K562 (cell line): ENCODE measurements at regions not wholly inside any gene's neighbourhood (a gene's known extent, or its start where the extent isn't known, plus 50 kb on each side); places are given as distances from the start of the nearest gene placed in this dataset.

ENCODE experiments used
- CEBPB ChIP-seq: fragments of 450-650 bp; IDR thresholded peaks from 2 replicates; pipeline ENCODE4 v1.6.1; 2016; ENCODE audit warnings: missing genetic modification characterization, missing compliant biosample characterization
- NR3C1 ChIP-seq: sonication (generic); formaldehyde crosslinking; IDR thresholded peaks from 2 replicates; pipeline ENCODE4 v1.8.1; 2022; ENCODE audit warnings: missing genetic modification reagents

DNA sequence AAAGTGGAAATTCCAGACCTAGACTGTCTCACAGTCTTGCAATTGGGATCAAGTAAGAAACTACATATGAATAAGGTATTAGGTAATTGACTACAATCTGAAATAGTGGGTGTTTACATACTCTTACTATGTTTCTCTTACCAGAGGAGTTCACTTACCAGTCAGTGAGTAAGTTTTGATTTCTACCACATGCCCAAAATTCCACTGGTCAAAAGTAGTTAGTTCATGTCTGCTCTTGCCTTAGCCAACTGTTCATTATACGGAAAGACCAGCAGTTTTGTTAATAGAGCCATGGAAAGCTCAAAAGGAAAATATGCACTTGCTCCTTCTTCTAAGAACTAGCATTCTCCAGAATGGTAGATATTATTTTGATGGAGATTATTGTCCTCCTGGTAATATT, 490.8 kb downstream of the RFC3 start:
- TF ChIP-seq CEBPB (tag) (no peak), NR3C1 (CRISPR knock-in tag) (no peak)
